ENCODE measurements at regions not wholly inside any gene's neighbourhood (a gene's known extent, or its start where the extent isn't known, plus 50 kb on each side); places are given as distances from the start of the nearest gene placed in this dataset.

DNA sequence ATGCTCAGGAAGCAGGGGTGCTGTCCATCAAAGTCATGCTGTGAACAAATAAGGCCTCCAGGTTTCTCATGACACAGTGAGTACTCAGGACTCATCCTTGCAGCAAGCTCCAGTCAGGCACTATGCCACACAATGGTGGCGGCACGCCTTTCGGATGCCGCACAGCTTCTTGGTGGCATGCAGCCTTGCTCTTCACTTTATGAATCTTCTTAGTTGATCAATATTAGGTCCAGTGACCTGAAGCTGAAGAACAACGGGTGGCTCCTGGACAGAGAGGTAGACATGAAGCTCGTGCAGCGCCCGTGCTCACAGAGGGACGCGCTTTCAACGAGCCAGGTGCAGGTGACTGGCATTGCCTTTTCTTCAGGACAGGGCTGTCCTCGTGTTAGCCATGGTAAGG is 653.0 kb upstream of the MGMT start:
- DNase-seq (ENCODE audit: low spot score): no peak

DNA sequence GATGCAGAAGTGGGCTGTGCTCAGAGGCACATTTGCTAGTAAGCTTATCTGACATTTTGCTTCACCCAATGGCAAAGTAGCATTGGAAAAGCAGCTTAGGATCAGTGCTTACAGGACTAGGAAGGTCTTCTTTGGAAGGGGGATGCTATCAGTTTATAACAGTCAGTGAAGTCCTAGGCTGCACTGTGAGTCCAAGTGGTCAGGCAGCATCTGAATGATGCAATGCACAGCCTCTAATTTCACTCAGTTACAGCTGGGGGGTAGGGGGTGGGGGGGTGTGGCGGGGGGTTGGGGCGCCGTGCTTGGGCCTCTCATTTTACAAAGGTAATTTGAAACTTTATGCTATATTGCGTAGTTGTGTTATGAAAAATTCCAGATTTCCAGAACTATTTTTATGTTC is 652.3 kb upstream of the MGMT start:
- no peak for DNase-seq (ENCODE audit: low spot score)

DNA sequence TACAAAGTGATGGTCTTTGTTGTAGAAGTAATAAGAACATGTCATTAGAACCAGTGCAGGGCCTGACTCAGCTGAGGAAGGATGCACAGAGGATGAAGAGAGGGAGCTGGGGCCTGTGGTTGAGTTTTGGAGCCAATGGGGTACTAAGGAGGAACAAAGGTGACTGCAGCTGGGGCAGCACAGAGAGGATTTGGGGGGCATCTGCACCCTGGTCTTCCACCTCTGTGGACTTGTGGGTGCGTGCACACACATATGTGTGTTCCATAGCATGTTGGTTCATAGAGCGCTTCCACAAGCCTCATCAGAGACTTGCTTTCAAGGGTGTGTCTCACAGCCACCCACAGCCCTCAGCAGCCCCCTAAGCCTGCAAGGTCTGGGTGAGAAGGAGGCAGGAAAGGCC is 650.3 kb upstream of the MGMT start:
- no peak for DNase-seq (ENCODE audit: low spot score)

DNA sequence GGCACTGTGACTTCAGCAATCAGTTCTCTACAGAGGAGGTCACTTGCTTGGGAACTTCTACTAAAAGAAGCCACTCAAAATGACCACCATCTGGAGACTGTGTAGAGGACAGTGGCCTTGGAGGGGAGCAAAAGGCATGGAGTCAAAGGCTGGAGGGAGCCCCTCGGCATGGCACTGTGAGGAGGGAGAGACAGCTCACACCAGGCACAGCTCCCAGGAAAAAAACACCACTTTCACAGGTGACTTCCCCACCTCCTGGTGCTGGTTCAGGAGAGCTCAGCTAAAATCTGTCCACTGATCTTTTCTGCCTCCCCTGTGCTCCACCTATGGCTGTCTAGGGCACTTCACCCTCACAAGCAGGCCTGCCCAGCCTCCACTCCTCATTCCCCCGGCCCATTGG is 649.4 kb upstream of the MGMT start:
- DNase-seq (ENCODE audit: low spot score): no peak

DNA sequence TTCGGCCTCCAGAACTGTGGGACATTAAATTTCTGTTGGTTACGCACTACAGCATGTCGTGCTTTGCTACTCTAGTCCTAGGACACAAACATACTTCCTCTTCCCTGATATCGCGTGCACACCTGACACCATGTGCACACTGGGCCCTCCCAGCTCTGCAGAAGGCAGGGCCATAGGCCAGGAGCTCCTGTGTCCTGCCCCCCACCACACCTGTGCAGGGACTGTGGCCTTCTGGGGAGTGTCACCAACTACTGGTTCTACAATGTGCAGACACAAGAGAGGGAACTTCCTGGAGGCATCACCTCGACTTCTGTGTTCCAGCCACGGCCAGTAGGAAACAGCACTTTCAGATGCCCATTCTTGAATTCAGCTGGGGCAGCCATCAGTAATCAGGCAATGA is 646.4 kb upstream of the MGMT start:
- DNase-seq (ENCODE audit: low spot score): no peak

DNA sequence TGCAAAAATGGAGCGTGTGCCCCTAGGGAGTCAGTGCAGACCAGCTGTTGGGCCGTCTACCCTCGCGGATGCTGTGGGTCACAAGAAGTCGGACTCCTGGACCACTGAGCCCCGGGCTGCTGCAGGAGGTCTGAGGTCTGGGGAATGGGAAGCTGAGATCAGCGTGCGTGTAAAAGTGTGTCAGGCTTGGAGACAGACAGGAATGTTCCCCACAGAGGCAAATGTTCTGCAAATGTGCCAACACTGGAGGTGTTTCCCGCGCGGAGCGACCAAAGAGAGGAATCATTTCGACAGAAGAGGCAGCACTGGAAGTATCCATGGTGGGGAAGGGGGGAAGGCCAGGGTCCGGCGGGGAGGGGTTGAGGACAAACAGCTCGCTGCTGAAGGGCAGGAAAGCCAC is 643.8 kb upstream of the MGMT start:
- no peak for DNase-seq (ENCODE audit: low spot score)

DNA sequence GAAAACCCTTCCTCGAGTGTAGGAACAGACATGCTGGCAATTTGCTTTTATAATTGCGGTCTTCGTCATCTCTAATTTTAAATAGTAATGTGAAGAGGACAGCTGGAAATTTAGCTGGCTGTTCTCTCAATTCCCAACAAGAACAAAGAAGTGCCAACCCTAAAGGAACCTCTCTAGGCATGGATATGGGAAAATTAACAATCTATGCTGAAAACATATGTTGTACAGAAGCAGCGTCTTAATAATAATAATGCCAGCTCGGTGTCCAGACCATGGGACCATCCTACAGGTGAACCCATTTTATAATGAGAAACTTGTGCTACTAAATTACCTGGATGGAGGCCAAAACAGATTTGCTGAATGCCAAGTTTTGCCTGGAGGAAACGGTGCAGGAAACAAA is 641.4 kb upstream of the MGMT start:
- no peak for DNase-seq (ENCODE audit: low spot score)

DNA sequence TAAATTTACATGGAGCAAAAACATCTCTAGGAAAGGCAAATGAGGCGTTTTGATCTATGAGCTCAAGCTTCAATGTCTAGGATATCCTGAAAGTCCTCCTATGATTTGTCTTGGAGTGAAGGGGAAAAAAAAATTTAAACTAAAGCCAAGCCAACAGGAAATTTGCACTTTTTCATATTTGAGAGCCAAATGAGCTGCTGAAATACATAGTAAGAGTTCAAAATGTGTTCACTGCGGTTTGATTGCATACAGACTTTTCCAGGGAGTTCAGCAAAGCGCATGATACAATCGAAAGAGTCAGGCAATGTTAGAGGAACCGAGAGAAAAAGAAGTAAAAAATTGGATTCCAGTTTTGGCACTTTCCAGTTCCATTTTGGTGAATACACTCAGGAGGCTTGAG is 633.4 kb upstream of the MGMT start:
- no peak for DNase-seq (ENCODE audit: low spot score)

DNA sequence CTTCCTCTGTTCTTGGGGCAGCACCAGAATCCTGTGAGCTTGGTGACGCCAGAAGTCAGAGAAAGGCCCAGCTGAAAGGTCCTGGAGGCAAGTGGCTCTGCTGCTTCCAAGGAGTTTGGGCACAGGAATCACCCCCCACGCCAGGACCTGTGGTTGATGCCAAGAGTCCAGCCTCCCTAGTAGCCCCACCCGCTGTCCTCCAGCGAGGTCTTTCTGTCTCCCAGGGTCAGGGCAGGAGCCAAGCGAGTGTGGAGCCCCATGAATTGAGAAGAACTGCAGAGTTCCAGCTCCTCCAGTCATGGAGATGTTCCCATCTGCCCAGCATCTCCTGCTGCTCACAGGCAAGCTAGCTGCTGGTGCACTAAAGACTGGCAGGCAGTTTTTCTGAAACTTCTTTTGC is 631.7 kb upstream of the MGMT start:
- no peak for DNase-seq (ENCODE audit: low spot score)

DNA sequence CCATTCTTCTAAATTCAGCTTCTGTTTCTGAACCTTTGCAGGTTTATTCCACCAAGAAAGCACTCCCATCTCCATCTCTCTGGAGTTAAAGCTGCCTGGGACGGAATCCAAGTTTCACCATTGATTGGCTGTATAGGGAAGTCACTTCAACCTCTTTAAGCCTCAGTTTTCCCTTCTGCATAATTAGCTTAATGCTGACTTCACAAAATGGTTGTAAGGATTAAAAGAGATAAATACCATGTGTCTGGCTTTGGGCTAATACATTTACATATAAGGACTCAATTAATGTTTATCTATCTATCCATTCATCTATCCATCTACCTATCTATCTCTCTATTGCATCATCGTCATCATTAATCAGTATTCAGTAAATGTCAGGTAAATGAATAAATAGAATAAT is 629.6 kb upstream of the MGMT start:
- DNase-seq (ENCODE audit: low spot score): no peak

DNA sequence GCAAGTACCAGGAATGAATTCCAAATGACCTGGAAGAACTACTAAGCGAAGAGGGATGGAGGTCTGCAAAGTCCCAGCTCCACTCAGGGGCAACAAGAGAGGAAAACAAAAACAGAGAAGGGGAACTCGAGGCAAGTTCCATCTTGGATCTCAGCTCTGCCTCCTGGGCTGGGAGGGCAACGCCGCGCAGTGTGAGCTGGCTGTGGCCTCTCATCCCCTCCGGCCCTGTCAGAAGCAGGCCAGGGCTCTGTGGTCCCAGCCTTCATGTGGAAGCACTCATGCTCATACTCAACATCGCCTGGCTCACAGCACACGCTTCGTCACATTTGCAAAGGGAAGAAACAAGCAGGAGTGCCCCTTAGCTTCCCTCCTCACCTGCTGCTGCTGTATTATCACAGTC is 627.9 kb upstream of the MGMT start:
- no peak for DNase-seq (ENCODE audit: low spot score)

DNA sequence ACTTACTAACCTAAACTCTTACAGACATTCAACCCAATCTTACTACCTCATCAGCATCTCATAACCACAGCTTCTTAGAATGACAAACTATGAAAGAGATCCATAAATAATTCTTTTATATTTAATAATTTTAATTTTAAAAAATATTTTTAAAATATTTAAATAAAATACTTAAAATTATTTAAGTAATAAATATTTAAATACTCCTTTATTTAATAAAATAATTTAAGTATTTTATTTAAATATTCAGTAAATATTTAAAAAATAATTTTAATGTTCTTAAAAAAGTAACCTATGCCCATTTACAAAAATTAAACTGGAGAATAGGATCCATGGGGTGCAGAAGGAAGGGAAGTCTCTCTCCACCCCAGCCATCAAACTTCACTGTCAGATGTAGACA is 627.3 kb upstream of the MGMT start:
- DNase-seq (ENCODE audit: low spot score): no peak

DNA sequence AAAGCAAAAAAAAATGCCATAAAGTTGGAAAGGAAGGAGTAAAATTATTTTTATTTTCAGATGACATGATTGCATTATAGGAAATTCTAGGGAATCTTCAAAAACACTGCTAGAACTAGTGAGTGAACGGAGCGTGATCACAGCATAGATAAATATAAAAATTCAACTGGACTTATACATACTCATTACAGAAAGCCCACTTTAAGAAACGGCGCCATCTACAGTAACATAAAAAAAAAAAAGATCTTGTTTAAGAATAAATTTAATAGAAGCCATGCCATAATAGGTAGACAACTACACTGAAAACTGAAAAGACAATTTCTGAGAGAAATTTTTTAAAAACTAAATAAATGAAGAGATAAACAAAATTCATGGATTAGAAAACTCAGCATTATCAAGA is 623.1 kb upstream of the MGMT start:
- no peak for DNase-seq (ENCODE audit: low spot score)

DNA sequence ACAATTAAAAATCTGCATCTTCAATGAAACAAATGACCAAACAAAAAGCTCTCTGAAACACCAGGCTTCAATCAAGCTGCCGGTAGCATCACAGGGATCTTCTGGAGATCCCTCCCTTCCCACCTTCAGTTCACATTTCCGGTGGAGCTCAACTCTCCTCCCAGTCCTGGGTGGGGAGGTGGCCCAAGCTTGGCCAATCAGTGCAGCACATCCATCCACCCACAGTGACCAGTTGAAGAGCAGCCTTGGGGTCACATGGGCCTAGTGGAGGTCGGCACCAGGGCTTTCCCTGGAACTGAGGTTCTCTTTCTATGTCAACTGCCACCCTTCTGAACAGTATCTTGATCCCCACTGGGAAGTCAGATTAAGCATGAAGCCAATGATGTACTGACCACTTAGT is 620.1 kb upstream of the MGMT start:
- DNase-seq (ENCODE audit: low spot score): no peak

DNA sequence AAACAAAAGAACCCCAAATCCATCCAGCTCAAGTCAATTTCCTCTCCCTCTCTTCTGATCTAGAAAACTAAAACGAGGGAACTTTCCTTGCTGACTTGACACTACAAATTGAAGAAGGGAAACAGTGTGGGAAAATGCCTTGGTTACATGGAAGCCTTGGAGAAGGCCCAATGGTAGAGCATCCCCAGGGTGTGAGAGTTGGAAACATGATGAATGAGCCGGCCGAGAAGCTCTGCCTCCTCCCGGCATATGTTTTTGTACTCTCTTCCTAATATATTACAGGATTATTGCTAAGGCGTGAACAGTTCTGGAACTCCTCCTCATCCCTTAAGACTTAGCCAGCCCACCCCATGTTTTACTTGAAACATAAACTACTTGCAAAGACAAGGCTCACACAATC is 618.2 kb upstream of the MGMT start:
- no peak for DNase-seq (ENCODE audit: low spot score)

DNA sequence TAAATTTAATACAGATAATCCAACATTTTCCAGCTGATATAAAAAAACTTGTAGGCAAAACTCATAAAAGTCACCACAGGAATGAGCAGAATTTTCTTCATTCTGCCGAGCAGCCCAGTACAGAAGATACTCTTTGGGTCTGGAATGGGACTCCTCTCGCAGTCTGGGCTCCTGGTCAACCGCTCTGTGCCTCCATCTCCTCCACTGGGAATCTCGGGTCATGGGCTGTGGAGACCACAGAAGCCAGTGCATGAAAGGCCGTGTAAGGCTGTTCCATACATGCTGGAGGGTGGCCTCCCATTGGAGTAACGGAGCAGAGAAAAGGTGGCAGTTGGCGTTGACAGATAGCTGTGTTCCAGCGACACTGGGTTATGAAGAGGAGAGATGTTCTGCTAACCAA is 616.4 kb upstream of the MGMT start:
- no peak for DNase-seq (ENCODE audit: low spot score)

DNA sequence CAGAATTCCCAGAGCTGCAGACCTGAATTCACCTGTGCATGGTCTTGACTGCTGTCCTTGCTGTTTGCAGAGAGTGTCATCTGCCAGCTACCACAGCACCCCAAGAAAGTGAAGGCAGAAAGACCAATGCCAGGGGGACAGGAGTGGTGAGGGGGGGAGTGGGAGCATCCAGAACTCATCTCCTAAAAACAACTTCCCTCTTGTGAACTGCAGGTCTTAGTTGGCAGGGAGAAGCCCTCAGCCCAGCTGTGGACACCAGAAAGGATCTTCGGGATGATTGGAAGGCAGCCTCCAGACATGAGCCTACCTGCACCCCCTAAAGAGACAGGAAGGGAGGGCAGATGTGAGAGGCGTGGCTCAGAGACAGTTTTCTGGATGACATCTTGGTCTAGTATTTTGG is 615.8 kb upstream of the MGMT start:
- DNase-seq (ENCODE audit: low spot score): no peak

DNA sequence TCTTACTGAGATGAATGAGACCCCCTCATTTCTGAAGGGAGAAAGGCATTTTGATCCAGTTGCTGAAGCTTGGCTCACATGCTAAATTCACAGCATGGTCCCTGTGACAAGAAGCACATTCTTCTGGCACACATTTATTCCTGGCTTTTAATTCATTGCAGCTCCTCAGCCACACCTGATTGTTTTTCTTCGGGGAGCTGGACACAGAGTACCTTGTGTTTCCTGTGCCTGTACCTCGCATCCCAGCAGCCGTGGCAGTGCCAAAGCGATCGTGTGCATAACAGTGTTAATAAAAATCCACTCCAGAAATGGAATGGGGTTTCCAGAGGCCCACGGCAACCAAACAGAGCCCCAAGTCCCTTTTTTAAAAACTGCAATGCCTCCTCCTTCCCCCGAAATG is 615.3 kb upstream of the MGMT start:
- no peak for DNase-seq (ENCODE audit: low spot score)

DNA sequence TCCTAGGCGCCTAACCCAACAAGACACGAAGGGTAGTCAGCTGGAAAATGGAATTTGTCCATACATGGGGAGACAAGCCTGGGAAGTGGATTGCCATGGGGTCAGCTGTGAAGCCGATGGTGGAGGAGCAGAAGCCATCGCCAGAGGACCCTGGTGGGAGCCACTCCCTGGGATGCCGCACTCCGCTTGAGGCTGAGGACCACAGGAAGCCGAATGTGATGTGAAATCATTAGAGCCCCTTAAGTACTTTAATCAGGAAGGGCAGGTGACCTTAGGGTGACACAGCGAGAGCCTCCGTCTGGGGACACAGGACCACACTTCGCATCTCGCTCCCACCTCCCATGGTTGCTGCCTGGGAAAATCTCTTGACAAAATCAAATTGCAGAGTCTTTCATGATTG is 614.6 kb upstream of the MGMT start:
- DNase-seq (ENCODE audit: low spot score): no peak

DNA sequence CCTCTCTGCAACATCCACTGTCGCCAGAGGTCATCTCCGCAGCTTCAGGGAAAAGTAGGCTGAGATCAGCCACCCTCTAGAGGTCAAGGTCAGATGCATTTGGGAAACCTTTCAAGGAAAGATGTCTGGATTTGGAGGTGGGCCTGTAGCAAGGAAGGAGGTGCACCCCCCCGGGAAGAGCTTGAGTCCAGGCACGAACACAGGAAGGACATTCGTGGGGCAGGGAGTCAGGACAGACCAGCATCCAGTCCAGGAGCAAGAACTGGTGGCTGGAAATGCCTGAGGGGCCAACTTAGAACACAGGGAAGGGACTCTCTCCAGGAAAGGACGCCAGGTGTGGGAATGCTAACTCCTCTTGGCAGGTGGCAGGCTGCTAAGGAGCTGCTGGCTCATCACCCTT is 614.1 kb upstream of the MGMT start:
- no peak for DNase-seq (ENCODE audit: low spot score)

DNA sequence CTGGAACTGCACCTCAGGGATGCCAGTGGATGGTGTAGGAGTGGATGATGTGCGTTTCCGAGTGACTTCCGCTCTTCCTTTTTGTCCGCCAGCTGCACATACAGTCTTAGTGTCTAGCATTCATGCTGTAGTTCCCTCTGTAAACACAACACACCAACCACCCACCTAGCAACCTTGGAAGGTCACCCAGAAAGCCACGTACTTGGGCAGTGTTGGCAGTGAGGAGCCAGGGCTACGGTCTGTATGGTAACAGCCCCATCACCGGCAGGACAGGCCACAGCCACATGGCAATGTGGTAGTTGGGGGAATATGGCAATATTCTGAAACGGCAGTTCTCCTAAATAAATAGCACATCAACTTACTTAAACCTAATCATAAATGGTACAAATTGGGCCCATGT is 613.5 kb upstream of the MGMT start:
- DNase-seq (ENCODE audit: low spot score): no peak

DNA sequence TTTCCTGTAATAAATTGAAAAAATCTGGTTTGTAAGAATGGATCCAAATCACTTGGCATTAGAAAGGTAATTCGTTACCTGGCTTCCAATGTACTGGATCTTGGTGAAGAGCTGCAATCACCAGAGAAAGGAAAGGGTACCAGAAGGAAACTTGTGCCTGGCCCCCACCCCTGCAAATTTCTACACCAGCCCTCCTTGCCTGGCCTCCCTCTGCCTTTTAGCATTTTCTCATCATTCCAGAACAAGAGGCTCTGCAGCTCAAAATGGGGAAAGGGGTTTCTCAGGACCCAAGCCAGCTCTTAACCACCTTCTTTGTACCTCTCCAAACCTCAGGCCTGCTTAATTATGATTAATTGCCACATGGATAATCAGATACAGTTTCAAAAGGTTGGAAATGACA is 612.8 kb upstream of the MGMT start:
- no peak for DNase-seq (ENCODE audit: low spot score)

DNA sequence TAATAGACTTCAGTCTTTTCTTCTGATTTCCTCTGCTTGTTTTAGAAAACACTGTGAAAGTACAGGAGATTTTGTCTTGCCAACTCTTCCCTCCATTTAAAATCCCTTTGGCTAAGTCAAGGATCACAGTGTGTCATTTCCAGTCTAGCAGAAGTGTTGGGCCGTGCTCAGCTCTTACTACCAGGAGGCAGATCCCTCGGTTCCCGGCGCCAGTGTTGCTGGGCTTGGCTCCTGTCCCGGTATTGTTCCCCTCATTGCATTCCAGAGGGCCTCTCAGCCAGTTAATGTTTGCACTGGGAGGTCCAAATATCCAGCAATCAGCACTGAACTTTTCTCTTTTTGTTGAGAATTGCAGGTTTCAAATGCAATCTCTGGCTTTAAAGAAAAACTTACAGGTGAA is 612.1 kb upstream of the MGMT start:
- DNase-seq (ENCODE audit: low spot score): peak; percentile 24

DNA sequence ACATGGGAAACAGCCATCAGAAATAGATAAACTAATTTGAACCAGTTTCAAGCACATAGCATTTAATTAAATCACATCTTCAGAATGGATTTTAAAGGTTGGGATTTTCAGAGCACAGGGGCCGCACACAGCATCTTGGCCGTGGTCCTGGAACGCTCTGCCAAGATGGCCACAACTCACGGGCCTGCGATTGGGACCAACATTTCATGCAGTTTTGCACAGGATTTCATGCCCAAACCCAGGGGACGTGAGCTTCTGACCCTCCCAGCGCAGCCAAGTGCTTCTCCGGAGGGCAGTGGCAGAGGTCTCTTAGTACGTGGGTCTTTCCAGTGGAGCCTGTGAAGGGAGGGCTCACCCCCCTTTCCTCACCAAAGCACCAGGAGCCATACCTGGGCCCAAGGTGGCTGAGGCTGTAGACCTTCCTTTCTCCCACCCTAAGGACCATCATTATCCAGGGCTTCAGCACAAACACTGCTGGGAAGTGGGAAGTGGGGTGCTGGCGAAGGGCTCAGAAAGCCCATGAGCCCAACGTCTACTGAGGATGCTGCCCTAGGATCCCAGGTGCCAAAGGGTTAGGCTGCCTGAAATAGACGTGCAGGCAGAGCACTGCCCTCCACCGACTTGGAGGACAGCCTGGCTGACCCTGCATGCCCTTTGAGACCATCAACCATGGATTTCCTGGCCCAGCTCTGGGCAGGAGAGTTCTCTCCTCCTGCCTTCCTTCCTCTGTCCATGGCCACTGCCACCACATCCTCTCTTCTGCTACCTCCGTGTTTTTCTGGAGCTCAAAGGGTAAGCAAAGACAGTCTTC is 611.2 kb upstream of the MGMT start:
- DNase-seq (ENCODE audit: low spot score): no peak

Measured in AG20443 (cell line).